ENCODE measurements at regions not wholly inside any gene's neighbourhood (a gene's known extent, or its start where the extent isn't known, plus 50 kb on each side); places are given as distances from the start of the nearest gene placed in this dataset.

- TF ChIP-seq, protein P1, sequence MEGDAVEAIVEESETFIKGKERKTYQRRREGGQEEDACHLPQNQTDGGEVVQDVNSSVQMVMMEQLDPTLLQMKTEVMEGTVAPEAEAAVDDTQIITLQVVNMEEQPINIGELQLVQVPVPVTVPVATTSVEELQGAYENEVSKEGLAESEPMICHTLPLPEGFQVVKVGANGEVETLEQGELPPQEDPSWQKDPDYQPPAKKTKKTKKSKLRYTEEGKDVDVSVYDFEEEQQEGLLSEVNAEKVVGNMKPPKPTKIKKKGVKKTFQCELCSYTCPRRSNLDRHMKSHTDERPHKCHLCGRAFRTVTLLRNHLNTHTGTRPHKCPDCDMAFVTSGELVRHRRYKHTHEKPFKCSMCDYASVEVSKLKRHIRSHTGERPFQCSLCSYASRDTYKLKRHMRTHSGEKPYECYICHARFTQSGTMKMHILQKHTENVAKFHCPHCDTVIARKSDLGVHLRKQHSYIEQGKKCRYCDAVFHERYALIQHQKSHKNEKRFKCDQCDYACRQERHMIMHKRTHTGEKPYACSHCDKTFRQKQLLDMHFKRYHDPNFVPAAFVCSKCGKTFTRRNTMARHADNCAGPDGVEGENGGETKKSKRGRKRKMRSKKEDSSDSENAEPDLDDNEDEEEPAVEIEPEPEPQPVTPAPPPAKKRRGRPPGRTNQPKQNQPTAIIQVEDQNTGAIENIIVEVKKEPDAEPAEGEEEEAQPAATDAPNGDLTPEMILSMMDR (IDR thresholded peaks at IDR 0.05; ENCODE audit: low read length): no peak
- TF ChIP-seq EZH2phosphoT487 (IDR thresholded peaks at IDR 0.05; ENCODE audit: low read length): no peak
Observed at GRCh38 chr2:120451334-120451733, 105.4 kb downstream of the INHBB start.

Data from MM.1S (cell line).